ENCODE measurements at regions not wholly inside any gene's neighbourhood (a gene's known extent, or its start where the extent isn't known, plus 50 kb on each side); places are given as distances from the start of the nearest gene placed in this dataset.
"Not testable (repeated sequence)": the region's sequence is repeated elsewhere in the genome, so short reads cannot be mapped to it uniquely, and the experiment has no call there.

DNA sequence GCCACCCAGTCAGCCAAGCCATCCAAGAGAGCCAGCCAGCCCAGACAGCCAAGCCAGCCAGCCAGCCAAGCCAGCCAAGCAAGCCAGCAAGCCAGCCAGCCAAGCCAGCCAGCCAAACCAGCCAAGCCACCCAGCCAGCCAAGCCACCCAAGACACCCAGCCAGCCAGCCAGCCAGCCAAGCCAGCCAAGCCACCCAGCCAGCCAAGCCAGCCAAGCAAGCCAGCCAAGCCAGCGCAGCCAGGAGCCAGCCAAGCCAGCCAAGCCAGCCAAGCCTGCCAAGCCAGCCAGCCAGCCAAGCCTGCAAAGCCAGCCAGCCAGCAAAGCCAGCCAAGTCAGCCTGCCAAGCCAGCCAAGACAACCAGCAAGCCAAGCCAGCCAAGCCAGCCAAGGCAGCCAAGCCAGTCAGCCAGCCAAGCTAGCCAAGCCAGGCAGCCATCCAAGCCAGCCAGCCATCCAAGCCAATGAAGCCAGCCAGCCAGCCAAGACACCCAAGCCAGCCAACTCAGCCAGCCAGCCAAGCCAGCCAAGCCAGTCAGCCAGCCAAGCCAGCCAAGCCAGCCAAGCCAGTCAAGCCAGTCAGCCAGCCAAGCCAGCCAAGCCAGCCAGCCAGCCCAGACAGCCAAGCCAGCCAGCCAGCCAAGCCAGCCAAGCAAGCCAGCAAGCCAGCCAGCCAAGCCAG lies 332.2 kb upstream of the PLGLB2 start:
- H3K4me3 ChIP-seq (ENCODE audit: control insufficient read depth in 2 of 3, extremely low read depth in 1 of 3, insufficient read depth in 2 of 3, low read depth in 1 of 3, low read length in 3 of 3); dilution Hi-C loops (cut with MboI; ENCODE audit: extremely low pct_ligation_motif_present, low sequenced_read_pairs); H3K9me3 ChIP-seq (ENCODE audit: control insufficient read depth, low read depth, low read length); H3K36me3 ChIP-seq (ENCODE audit: control insufficient read depth in 2 of 2, extremely low read depth in 1 of 2, insufficient read depth in 2 of 2, low read length in 2 of 2); H4K20me1 ChIP-seq (ENCODE audit: control insufficient read depth, extremely low read depth, insufficient read depth, low read length); H3K27ac ChIP-seq (ENCODE audit: control insufficient read depth, insufficient read depth, low read length); FAIRE-seq; H2AFZ ChIP-seq (ENCODE audit: control insufficient read depth, low read length); H3K9ac ChIP-seq (ENCODE audit: control insufficient read depth, extremely low read depth, insufficient read depth, low read length); DNase-seq (ENCODE audit: low read depth, low spot score); H3K4me1 ChIP-seq (ENCODE audit: control insufficient read depth, extremely low read depth, insufficient read depth, low read length); H3K27me3 ChIP-seq (ENCODE audit: control insufficient read depth, extremely low read depth, insufficient read depth, low read length); H3K79me2 ChIP-seq (ENCODE audit: control insufficient read depth, insufficient read depth, low read length); H3K4me2 ChIP-seq (ENCODE audit: control insufficient read depth, extremely low read depth, insufficient read depth, low read depth, low read length); H3K9me1 ChIP-seq (ENCODE audit: control insufficient read depth, extremely low read depth, insufficient read depth, low read length): not testable (repeated sequence)

DNA sequence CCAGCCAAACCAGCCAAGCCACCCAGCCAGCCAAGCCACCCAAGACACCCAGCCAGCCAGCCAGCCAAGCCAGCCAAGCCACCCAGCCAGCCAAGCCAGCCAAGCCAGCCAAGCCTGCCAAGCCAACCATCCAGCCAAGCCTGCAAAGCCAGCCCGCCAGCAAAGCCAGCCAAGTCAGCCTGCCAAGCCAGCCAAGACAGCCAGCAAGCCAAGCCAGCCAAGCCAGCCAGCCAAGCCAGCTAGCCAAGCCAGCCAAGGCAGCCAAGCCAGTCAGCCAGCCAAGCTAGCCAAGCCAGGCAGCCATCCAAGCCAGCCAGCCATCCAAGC lies 331.7 kb upstream of the PLGLB2 start:
- H3K9ac ChIP-seq (ENCODE audit: control insufficient read depth, extremely low read depth, insufficient read depth, low read length); dilution Hi-C loops (cut with MboI; ENCODE audit: extremely low pct_ligation_motif_present, low sequenced_read_pairs); H3K27ac ChIP-seq (ENCODE audit: control insufficient read depth, insufficient read depth, low read length); H3K4me3 ChIP-seq (ENCODE audit: control insufficient read depth in 2 of 3, extremely low read depth in 1 of 3, insufficient read depth in 2 of 3, low read depth in 1 of 3, low read length in 3 of 3); FAIRE-seq; H3K27me3 ChIP-seq (ENCODE audit: control insufficient read depth, extremely low read depth, insufficient read depth, low read length); H2AFZ ChIP-seq (ENCODE audit: control insufficient read depth, low read length); H3K4me2 ChIP-seq (ENCODE audit: control insufficient read depth, extremely low read depth, insufficient read depth, low read depth, low read length); H3K9me3 ChIP-seq (ENCODE audit: control insufficient read depth, low read depth, low read length); DNase-seq (ENCODE audit: low read depth, low spot score); H3K36me3 ChIP-seq (ENCODE audit: control insufficient read depth in 2 of 2, extremely low read depth in 1 of 2, insufficient read depth in 2 of 2, low read length in 2 of 2); H4K20me1 ChIP-seq (ENCODE audit: control insufficient read depth, extremely low read depth, insufficient read depth, low read length); H3K4me1 ChIP-seq (ENCODE audit: control insufficient read depth, extremely low read depth, insufficient read depth, low read length); H3K79me2 ChIP-seq (ENCODE audit: control insufficient read depth, insufficient read depth, low read length); H3K9me1 ChIP-seq (ENCODE audit: control insufficient read depth, extremely low read depth, insufficient read depth, low read length): not testable (repeated sequence)

DNA sequence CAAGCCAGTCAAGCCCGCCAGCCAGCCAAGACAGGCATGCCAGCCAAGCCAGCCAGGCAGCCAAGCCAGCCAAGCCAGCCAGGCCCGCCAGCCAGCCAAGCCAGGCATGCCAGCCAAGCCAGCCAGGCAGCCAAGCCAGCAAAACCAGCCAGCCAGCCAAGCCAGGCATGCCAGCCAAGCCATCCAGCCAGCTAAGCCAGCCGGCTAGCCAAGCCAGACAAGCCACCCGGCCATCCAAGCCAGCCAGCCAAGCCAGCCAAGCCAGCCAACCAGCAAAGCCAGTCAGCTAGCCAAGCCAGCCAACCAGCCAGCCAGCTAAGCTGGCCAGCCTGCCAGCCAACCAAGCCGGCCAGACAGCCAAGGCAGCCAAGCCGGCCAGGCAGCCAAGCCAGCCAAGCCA lies 330.7 kb upstream of the PLGLB2 start:
- H4K20me1 ChIP-seq (ENCODE audit: control insufficient read depth, extremely low read depth, insufficient read depth, low read length); H3K9me1 ChIP-seq (ENCODE audit: control insufficient read depth, extremely low read depth, insufficient read depth, low read length); H3K4me1 ChIP-seq (ENCODE audit: control insufficient read depth, extremely low read depth, insufficient read depth, low read length); H2AFZ ChIP-seq (ENCODE audit: control insufficient read depth, low read length); H3K27ac ChIP-seq (ENCODE audit: control insufficient read depth, insufficient read depth, low read length); H3K9me3 ChIP-seq (ENCODE audit: control insufficient read depth, low read depth, low read length); H3K79me2 ChIP-seq (ENCODE audit: control insufficient read depth, insufficient read depth, low read length); dilution Hi-C loops (cut with MboI; ENCODE audit: extremely low pct_ligation_motif_present, low sequenced_read_pairs); H3K36me3 ChIP-seq (ENCODE audit: control insufficient read depth in 2 of 2, extremely low read depth in 1 of 2, insufficient read depth in 2 of 2, low read length in 2 of 2); H3K9ac ChIP-seq (ENCODE audit: control insufficient read depth, extremely low read depth, insufficient read depth, low read length); H3K4me2 ChIP-seq (ENCODE audit: control insufficient read depth, extremely low read depth, insufficient read depth, low read depth, low read length); DNase-seq (ENCODE audit: low read depth, low spot score); H3K27me3 ChIP-seq (ENCODE audit: control insufficient read depth, extremely low read depth, insufficient read depth, low read length); H3K4me3 ChIP-seq (ENCODE audit: control insufficient read depth in 2 of 3, extremely low read depth in 1 of 3, insufficient read depth in 2 of 3, low read depth in 1 of 3, low read length in 3 of 3): not testable (repeated sequence)
- FAIRE-seq: peak; percentile 75

DNA sequence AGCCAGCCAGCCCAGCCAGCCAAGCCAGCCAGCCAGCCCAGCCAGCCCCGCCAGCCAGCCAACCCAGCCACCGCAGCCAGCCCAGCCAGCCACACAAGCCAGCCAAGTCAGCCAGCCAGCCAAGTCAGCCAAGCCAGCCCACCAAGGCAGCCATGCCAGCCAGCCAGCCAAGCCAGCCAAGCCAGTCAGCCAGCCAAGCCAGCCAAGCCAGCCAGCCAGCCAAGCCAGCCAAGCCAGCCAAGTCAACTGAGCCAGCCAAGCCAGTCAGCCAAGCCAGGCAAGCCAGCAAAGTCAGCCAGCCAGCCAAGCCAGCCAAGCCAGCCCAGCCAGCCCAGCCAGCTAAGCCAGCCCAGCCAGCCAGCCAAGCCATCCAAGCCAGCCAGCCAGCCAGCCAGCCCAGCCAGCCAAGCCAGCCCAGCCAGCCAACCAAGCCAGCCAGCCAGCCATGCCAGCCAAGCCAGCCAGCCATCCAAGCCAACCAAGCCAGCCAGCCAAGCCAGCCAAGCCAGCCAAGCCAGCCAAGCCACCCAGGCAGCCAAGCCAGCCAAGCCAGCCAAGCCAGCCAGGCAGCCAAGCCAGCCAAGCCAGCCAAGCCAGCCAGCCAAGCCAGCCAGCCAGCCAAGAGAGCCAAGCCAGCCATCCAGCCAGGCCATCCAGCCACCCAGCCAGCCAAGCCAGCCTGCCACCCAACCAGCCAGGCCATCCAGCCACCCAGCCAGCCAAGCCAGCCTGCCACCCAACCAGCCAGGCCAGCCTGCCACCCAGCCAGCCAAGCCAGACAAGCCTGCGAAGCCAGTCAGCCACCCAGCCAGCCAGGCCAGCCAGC lies 329.9 kb upstream of the PLGLB2 start:
- H3K79me2 ChIP-seq (ENCODE audit: control insufficient read depth, insufficient read depth, low read length); H3K9ac ChIP-seq (ENCODE audit: control insufficient read depth, extremely low read depth, insufficient read depth, low read length); H3K4me1 ChIP-seq (ENCODE audit: control insufficient read depth, extremely low read depth, insufficient read depth, low read length); FAIRE-seq; H3K9me3 ChIP-seq (ENCODE audit: control insufficient read depth, low read depth, low read length); H3K4me3 ChIP-seq (ENCODE audit: control insufficient read depth in 2 of 3, extremely low read depth in 1 of 3, insufficient read depth in 2 of 3, low read depth in 1 of 3, low read length in 3 of 3); H3K27me3 ChIP-seq (ENCODE audit: control insufficient read depth, extremely low read depth, insufficient read depth, low read length); H4K20me1 ChIP-seq (ENCODE audit: control insufficient read depth, extremely low read depth, insufficient read depth, low read length); dilution Hi-C loops (cut with MboI; ENCODE audit: extremely low pct_ligation_motif_present, low sequenced_read_pairs); H3K36me3 ChIP-seq (ENCODE audit: control insufficient read depth in 2 of 2, extremely low read depth in 1 of 2, insufficient read depth in 2 of 2, low read length in 2 of 2); H3K9me1 ChIP-seq (ENCODE audit: control insufficient read depth, extremely low read depth, insufficient read depth, low read length); DNase-seq (ENCODE audit: low read depth, low spot score); H3K4me2 ChIP-seq (ENCODE audit: control insufficient read depth, extremely low read depth, insufficient read depth, low read depth, low read length); H2AFZ ChIP-seq (ENCODE audit: control insufficient read depth, low read length); H3K27ac ChIP-seq (ENCODE audit: control insufficient read depth, insufficient read depth, low read length): not testable (repeated sequence)
